ENCODE measurements at regions not wholly inside any gene's neighbourhood (a gene's known extent, or its start where the extent isn't known, plus 50 kb on each side); places are given as distances from the start of the nearest gene placed in this dataset.

- TF ChIP-seq POU6F1 (CRISPR knock-in tag; IDR thresholded peaks at IDR 0.05; ENCODE audit: borderline replicate concordance, low read depth) (no peak), RARB (CRISPR knock-in tag; IDR thresholded peaks at IDR 0.05) (no peak), ZNF8 (CRISPR knock-in tag; IDR thresholded peaks at IDR 0.05) (no peak), PATZ1 (CRISPR knock-in tag; IDR thresholded peaks at IDR 0.05; ENCODE audit: borderline replicate concordance) (no peak)
- TF ChIP-seq, protein P1, sequence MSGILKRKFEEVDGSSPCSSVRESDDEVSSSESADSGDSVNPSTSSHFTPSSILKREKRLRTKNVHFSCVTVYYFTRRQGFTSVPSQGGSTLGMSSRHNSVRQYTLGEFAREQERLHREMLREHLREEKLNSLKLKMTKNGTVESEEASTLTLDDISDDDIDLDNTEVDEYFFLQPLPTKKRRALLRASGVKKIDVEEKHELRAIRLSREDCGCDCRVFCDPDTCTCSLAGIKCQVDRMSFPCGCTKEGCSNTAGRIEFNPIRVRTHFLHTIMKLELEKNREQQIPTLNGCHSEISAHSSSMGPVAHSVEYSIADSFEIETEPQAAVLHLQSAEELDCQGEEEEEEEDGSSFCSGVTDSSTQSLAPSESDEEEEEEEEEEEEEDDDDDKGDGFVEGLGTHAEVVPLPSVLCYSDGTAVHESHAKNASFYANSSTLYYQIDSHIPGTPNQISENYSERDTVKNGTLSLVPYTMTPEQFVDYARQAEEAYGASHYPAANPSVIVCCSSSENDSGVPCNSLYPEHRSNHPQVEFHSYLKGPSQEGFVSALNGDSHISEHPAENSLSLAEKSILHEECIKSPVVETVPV (CRISPR knock-in tag; IDR thresholded peaks at IDR 0.05): no peak
Observed at GRCh38 chr18:44065206-44065605, 615.5 kb upstream of the SETBP1 start.

All from SK-N-SH treated with all-trans-retinoic acid at 6 μM for 48 hours (cell line).